SU-DHL-6 (cell line): ENCODE measurements at regions not wholly inside any gene's neighbourhood (a gene's known extent, or its start where the extent isn't known, plus 50 kb on each side); places are given as distances from the start of the nearest gene placed in this dataset.

Source experiments
- CTCF ChIP-seq: fragments of 200-600 bp; sonication (generic); IDR thresholded peaks from one replicate; pipeline ENCODE4 v1.5.1; 2017; ENCODE audit warnings: antibody characterized with exemption, mild to moderate bottlenecking, low read length, moderate library complexity; ENCODE audit not compliant: insufficient read depth, poor library complexity, severe bottlenecking
- EZH2phosphoT487 ChIP-seq: fragments of 200-600 bp; sonication (generic), shearing (Covaris generic); conservative IDR thresholded peaks from 2 replicates; pipeline ENCODE4 v1.6.1; 2018; ENCODE audit warnings: mild to moderate bottlenecking, antibody characterized with exemption, low read length, moderate library complexity, mixed read lengths

GRCh38 chr1:87983841-87984240 is 655.2 kb downstream of the LMO4 start:
- TF ChIP-seq CTCF (no peak), EZH2phosphoT487 (no peak)
